Left ventricle myocardium inferior (tissue), 1 donor: ENCODE measurements at regions not wholly inside any gene's neighbourhood (a gene's known extent, or its start where the extent isn't known, plus 50 kb on each side); places are given as distances from the start of the nearest gene placed in this dataset.

Experiments
- DNase-seq: peaks from one replicate; pipeline ENCODE4 v3.0.0-alpha.2; 2020
- H3K27ac ChIP-seq: fragments of 200-600 bp; replicated peaks from 2 replicates; pipeline ENCODE4 v1.8.0; 2021
- H3K27me3 ChIP-seq: fragments of 200-600 bp; 2 replicates; pipeline ENCODE4 v1.8.0; 2021; ENCODE audit warnings: low read depth
- H3K36me3 ChIP-seq: fragments of 200-600 bp; 2 replicates; pipeline ENCODE4 v1.8.0; 2021
- H3K4me1 ChIP-seq: fragments of 200-600 bp; 2 replicates; pipeline ENCODE4 v1.8.0; 2021
- H3K4me3 ChIP-seq: fragments of 200-600 bp; 2 replicates; pipeline ENCODE4 v1.8.0; 2021; ENCODE audit warnings: mild to moderate bottlenecking, moderate library complexity
- H3K9me3 ChIP-seq: fragments of 200-600 bp; replicated peaks from 2 replicates; pipeline ENCODE4 v1.8.0; 2021
- CTCF ChIP-seq: fragments of 200-600 bp; IDR thresholded peaks from 2 replicates; pipeline ENCODE4 v1.8.0; 2021; ENCODE audit warnings: antibody characterized with exemption, mild to moderate bottlenecking, borderline replicate concordance
- intact Hi-C: fragments of 100-400 bp; cut with micrococcal nuclease; formaldehyde crosslinking; loops from one replicate; pipeline ENCODE4 v1.11.0; 2022
- donor health status: DM: no; HTN: yes; CAD: no; lungs with severe emphysema.

DNA sequence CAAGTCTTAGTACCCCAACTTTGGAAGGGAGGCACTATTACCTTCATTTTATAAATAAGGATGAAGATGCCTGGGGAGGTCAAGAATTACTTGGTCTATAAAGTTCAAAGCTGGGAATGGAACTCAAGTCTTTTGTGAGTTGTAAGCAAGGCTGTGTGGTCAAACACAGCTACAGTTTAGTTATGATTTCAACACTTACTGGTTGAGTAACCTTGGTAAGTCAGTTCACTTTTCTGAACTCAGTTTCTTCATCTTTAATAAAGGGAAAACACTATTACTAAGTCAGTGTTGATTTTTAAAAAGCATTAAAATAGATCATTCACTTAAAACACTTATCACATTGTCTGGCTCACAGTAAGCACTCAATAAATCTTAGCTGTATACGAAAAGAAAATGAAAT, 200.4 kb upstream of the ADAMTS9 start:
- no peaks in the 10 kb centered on the region for H3K36me3 ChIP-seq
- DNase-seq = no peak
- H3K9me3 ChIP-seq = no peaks in the 10 kb centered on the region
- H3K4me3 ChIP-seq = no peak overlapping the region
- H3K27me3 ChIP-seq = no peaks in the 10 kb centered on the region
- peaks cover 46% of the 10 kb centered on the region for H3K4me1 ChIP-seq
- H3K27ac ChIP-seq = no peak overlapping the region
- intact Hi-C loops = no loop called here
- no peak for TF ChIP-seq CTCF

DNA sequence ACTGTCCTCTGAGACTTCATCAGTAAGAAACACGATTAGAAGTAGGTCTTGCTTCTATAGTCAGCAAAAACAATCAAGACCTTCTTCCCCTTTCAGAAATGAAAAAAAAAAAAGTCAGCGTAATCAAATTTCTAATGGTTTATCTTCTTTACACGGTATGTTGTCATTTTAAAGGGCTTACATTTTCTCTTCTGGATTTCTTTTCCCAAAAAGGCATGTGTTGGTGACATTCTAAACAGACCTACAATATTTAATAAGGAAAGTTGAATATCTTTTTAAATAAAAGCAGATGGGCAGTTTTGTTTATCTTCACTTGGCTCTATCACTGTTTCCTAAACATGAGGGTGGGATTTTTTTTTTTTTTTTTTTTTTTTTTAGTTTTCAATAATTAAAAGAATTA, 197.3 kb upstream of the ADAMTS9 start:
- no peaks in the 10 kb centered on the region for H3K27me3 ChIP-seq
- DNase-seq = no peak
- intact Hi-C loops = no loop called here
- H3K27ac ChIP-seq = peak overlapping the region; percentile 68
- no peak overlapping the region for H3K4me3 ChIP-seq
- H3K4me1 ChIP-seq = peaks cover 33% of the 10 kb centered on the region
- H3K9me3 ChIP-seq = peaks cover 7% of the 10 kb centered on the region
- no peak for TF ChIP-seq CTCF
- no peaks in the 10 kb centered on the region for H3K36me3 ChIP-seq

- Histone ChIP-seq H3K27ac (peak overlapping the region; percentile 68), H3K4me3 (no peak overlapping the region), H3K4me1 (peaks cover 28% of the 10 kb centered on the region), H3K9me3 (peaks cover 7% of the 10 kb centered on the region), H3K27me3 (no peaks in the 10 kb centered on the region), H3K36me3 (no peaks in the 10 kb centered on the region)
- no peak for DNase-seq
- intact Hi-C loops = no loop called here
- no peak for TF ChIP-seq CTCF
Measured at GRCh38 chr3:64884536-64884935, 196.7 kb upstream of the ADAMTS9 start.

GRCh38 chr3:64880916-64881315, 193.1 kb upstream of the ADAMTS9 start:
- H3K4me3 ChIP-seq = no peak overlapping the region
- intact Hi-C loops = no loop called here
- no peak for DNase-seq
- peaks cover 18% of the 10 kb centered on the region for H3K4me1 ChIP-seq
- no peaks in the 10 kb centered on the region for H3K27me3 ChIP-seq
- no peaks in the 10 kb centered on the region for H3K36me3 ChIP-seq
- no peak for TF ChIP-seq CTCF
- peaks cover 7% of the 10 kb centered on the region for H3K9me3 ChIP-seq
- no peak overlapping the region for H3K27ac ChIP-seq

- intact Hi-C loops = no loop called here
- DNase-seq = no peak
- Histone ChIP-seq H3K4me3 (no peak overlapping the region), H3K4me1 (peaks cover under 1% of the 10 kb centered on the region), H3K27me3 (no peaks in the 10 kb centered on the region), H3K27ac (no peak overlapping the region), H3K36me3 (no peaks in the 10 kb centered on the region), H3K9me3 (peaks cover 7% of the 10 kb centered on the region)
- TF ChIP-seq CTCF = no peak
Measured at GRCh38 chr3:64878362-64878761, 190.6 kb upstream of the ADAMTS9 start.

DNA sequence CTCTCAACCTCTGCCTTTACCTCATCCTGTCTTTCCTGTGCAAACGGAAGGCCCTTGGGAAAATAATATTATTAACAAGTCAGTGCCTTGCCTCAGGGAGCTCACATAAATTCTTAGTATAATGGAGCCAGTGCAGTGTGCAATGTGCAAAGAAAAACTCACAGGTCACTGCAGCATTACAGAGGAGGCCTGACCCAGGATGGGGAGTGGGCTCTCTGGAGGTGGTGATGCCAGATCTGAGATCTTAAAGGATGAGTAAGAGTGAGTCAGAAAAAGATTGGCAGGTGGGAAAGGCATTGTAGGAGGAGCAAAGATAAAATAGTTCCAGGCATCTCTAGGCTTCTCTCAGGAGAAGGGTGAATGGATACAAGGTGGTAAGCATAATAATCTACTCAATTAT, 185.6 kb upstream of the ADAMTS9 start:
- no peaks in the 10 kb centered on the region for H3K36me3 ChIP-seq
- intact Hi-C loops = no loop called here
- peaks cover 12% of the 10 kb centered on the region for H3K9me3 ChIP-seq
- DNase-seq = no peak
- no peak overlapping the region for H3K27ac ChIP-seq
- peaks cover 20% of the 10 kb centered on the region for H3K4me1 ChIP-seq
- no peak overlapping the region for H3K4me3 ChIP-seq
- H3K27me3 ChIP-seq = no peaks in the 10 kb centered on the region
- TF ChIP-seq CTCF = no peak
